Endodermal cell (in vitro differentiated cells): ENCODE measurements at regions not wholly inside any gene's neighbourhood (a gene's known extent, or its start where the extent isn't known, plus 50 kb on each side); places are given as distances from the start of the nearest gene placed in this dataset.

Experiments
- DNase-seq: peaks from one replicate; pipeline ENCODE4 v3.0.0-alpha.2; 2017
- H3K27ac ChIP-seq: 2 replicates; pipeline ENCODE4 v1.5.1; 2013; ENCODE audit warnings: mild to moderate bottlenecking, low read depth, low read length, moderate library complexity
- H3K27me3 ChIP-seq: 2 replicates; pipeline ENCODE4 v1.6.1; 2013; ENCODE audit warnings: mild to moderate bottlenecking, low read length, moderate library complexity; ENCODE audit not compliant: insufficient read depth, control insufficient read depth, poor library complexity, severe bottlenecking
- H3K36me3 ChIP-seq: 2 replicates; pipeline ENCODE4 v1.7.0; 2013; ENCODE audit warnings: mild to moderate bottlenecking, low read length, moderate library complexity; ENCODE audit not compliant: control insufficient read depth, insufficient read depth
- H3K4me1 ChIP-seq: one replicate; pipeline ENCODE4 v1.7.0; 2013; ENCODE audit warnings: low read length; ENCODE audit not compliant: control insufficient read depth, insufficient read depth
- H3K4me3 ChIP-seq: 2 replicates; pipeline ENCODE4 v1.5.1; 2013; ENCODE audit warnings: mild to moderate bottlenecking, low read length, moderate library complexity
- H3K9ac ChIP-seq: 2 replicates; pipeline ENCODE4 v1.6.1; 2013; ENCODE audit warnings: mild to moderate bottlenecking, low read length, moderate library complexity; ENCODE audit not compliant: poor library complexity, severe bottlenecking; ENCODE audit errors: extremely low read depth
- H3K9me3 ChIP-seq: 2 replicates; pipeline ENCODE4 v1.6.1; 2013; ENCODE audit warnings: mild to moderate bottlenecking, low read length, moderate library complexity; ENCODE audit not compliant: control insufficient read depth
- H3K27ac Mint-ChIP-seq: 2 replicates; pipeline ENCODE4 v1.8.0; 2020; ENCODE audit warnings: mixed read lengths
- H3K27me3 Mint-ChIP-seq: 2 replicates; pipeline ENCODE4 v1.8.0; 2021; ENCODE audit warnings: mild to moderate bottlenecking, mixed read lengths; ENCODE audit not compliant: insufficient read depth
- H3K36me3 Mint-ChIP-seq: 2 replicates; pipeline ENCODE4 v1.8.0; 2020; ENCODE audit warnings: low read depth, mixed read lengths
- H3K4me1 Mint-ChIP-seq: 2 replicates; pipeline ENCODE4 v1.8.0; 2020; ENCODE audit warnings: mixed read lengths
- H3K4me3 Mint-ChIP-seq: 2 replicates; pipeline ENCODE4 v1.8.0; 2020; ENCODE audit warnings: mild to moderate bottlenecking, moderate library complexity, mixed read lengths
- H3K9me3 Mint-ChIP-seq: 2 replicates; pipeline ENCODE4 v1.8.0; 2020; ENCODE audit warnings: mild to moderate bottlenecking, mixed read lengths
- WGBS, 2 experiments: methylation state at CpG; one replicate each; pipeline versions ENCODE4 v1.1.5 to v1.1.7; 2013; ENCODE audit warnings: missing lambda C conversion rate in 2 of 2, mixed read lengths in 1 of 2; ENCODE audit not compliant: insufficient coverage in 1 of 2, insufficient read length in 1 of 2; 5-methylcytosine and 5-hydroxymethylcytosine counted together
- TF ChIP-seq, protein P1 (sequence below): fragments of 200-600 bp; sonication (generic); conservative IDR thresholded peaks from 2 replicates; pipeline ENCODE4 v1.5.0; 2021; ENCODE audit warnings: antibody characterized with exemption, mild to moderate bottlenecking

- Mint-ChIP-seq H3K4me1 (no peaks in the 10 kb centered on the region), H3K9me3 (peaks cover 87% of the 10 kb centered on the region), H3K4me3 (no peak overlapping the region), H3K27me3 (peaks cover 1% of the 10 kb centered on the region), H3K36me3 (peaks cover 3% of the 10 kb centered on the region), H3K27ac (no peak overlapping the region)
- H3K36me3 ChIP-seq, result no peaks in the 10 kb centered on the region
- H3K9ac ChIP-seq, result no peak overlapping the region
- no peaks in the 10 kb centered on the region for H3K4me1 ChIP-seq
- H3K27ac ChIP-seq, result no peak overlapping the region
- TF ChIP-seq, protein P1, sequence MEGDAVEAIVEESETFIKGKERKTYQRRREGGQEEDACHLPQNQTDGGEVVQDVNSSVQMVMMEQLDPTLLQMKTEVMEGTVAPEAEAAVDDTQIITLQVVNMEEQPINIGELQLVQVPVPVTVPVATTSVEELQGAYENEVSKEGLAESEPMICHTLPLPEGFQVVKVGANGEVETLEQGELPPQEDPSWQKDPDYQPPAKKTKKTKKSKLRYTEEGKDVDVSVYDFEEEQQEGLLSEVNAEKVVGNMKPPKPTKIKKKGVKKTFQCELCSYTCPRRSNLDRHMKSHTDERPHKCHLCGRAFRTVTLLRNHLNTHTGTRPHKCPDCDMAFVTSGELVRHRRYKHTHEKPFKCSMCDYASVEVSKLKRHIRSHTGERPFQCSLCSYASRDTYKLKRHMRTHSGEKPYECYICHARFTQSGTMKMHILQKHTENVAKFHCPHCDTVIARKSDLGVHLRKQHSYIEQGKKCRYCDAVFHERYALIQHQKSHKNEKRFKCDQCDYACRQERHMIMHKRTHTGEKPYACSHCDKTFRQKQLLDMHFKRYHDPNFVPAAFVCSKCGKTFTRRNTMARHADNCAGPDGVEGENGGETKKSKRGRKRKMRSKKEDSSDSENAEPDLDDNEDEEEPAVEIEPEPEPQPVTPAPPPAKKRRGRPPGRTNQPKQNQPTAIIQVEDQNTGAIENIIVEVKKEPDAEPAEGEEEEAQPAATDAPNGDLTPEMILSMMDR, result no peak
- no peak overlapping the region for H3K4me3 ChIP-seq
- no peaks in the 10 kb centered on the region for H3K27me3 ChIP-seq
- WGBS, 2 experiments, result 88% methylated on average over 27 to 35 of the region's 35 CpGs
- DNase-seq, result no peak
- H3K9me3 ChIP-seq, result peaks cover 93% of the 10 kb centered on the region
These were observed 999.9 kb downstream of the KCNJ18 start for GRCh38 chr17:22692066-22692805.

DNA sequence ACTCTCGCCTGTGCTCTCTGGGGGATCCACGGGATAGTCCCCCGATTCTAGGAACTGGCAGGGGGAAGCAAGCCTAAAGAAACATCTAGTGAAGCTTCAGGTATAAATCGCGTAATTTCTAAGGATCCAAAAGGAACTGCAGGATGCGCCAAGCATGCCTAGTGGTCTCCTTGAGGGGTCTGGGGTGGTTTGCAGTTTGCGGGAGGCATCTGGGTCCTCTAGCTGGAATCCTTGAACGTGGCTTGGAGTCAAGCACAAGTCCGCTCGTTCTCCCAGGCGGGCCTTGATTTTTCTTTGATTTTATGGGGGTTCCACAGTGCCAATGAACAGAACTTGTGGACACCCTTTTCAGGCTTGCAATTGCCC lies 1000.5 kb downstream of the KCNJ18 start:
- Histone ChIP-seq H3K9me3 (peaks cover 94% of the 10 kb centered on the region), H3K9ac (no peak overlapping the region), H3K27ac (no peak overlapping the region), H3K36me3 (no peaks in the 10 kb centered on the region), H3K4me1 (no peaks in the 10 kb centered on the region), H3K27me3 (no peaks in the 10 kb centered on the region), H3K4me3 (no peak overlapping the region)
- Mint-ChIP-seq H3K4me1 (no peaks in the 10 kb centered on the region), H3K36me3 (peaks cover 3% of the 10 kb centered on the region), H3K27me3 (peaks cover 1% of the 10 kb centered on the region), H3K27ac (no peak overlapping the region), H3K4me3 (no peak overlapping the region), H3K9me3 (peaks cover 89% of the 10 kb centered on the region)
- DNase-seq, result no peak
- TF ChIP-seq, protein P1, result no peak
- 82 to 86% methylated on average over 11 of the region's 11 CpGs for WGBS, 2 experiments

- H3K36me3 Mint-ChIP-seq, result peaks cover 3% of the 10 kb centered on the region
- no peak overlapping the region for H3K4me3 Mint-ChIP-seq
- Histone ChIP-seq H3K9me3 (peaks cover 94% of the 10 kb centered on the region), H3K36me3 (no peaks in the 10 kb centered on the region), H3K27ac (no peak overlapping the region), H3K4me1 (no peaks in the 10 kb centered on the region), H3K4me3 (no peak overlapping the region), H3K9ac (no peak overlapping the region), H3K27me3 (no peaks in the 10 kb centered on the region)
- H3K27ac Mint-ChIP-seq, result no peak overlapping the region
- WGBS, 2 experiments, result 90 to 91% methylated on average over 13 to 33 of the region's 33 CpGs
- TF ChIP-seq, protein P1, result peak; percentile 37
- H3K27me3 Mint-ChIP-seq, result peaks cover 1% of the 10 kb centered on the region
- peaks cover 93% of the 10 kb centered on the region for H3K9me3 Mint-ChIP-seq
- peak; percentile 61 for DNase-seq
- no peaks in the 10 kb centered on the region for H3K4me1 Mint-ChIP-seq
These were observed 1002.3 kb downstream of the KCNJ18 start for GRCh38 chr17:22694362-22695227.
